ENCODE measurements at regions not wholly inside any gene's neighbourhood (a gene's known extent, or its start where the extent isn't known, plus 50 kb on each side); places are given as distances from the start of the nearest gene placed in this dataset.

DNA sequence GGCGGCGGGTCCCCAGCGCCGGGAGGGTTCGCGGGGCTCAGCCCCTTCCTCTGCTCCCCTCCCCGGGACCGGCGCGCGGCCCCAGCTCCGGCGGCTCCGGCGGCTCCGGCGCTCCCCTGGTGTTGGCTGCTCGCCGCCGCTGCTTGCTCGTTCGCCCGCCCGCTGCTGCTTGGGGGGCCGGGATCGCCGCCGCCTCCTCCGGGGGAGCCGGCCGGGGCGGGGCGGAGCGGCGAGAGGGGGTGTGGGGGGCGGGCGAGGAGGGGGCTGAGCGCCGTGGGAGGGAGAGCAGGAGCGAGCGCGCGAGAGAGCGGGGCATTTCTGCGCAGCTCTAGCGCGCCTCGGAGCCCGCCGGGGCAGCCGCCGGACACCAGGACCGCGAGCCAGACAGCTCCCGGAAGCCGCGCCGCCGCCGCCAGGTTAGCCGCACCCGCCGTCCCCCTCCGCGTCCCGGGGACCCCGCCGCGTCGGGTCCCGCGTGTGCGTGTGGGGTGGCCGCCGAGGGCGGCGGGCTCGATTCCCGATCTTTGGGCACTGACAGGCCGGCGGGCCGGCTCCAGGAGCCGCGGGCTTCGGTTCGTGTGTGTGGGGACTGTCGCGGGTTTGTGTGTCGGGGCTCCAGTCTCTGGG lies 62.0 kb upstream of the EPB41L1 start:
- TF ChIP-seq, protein P1, sequence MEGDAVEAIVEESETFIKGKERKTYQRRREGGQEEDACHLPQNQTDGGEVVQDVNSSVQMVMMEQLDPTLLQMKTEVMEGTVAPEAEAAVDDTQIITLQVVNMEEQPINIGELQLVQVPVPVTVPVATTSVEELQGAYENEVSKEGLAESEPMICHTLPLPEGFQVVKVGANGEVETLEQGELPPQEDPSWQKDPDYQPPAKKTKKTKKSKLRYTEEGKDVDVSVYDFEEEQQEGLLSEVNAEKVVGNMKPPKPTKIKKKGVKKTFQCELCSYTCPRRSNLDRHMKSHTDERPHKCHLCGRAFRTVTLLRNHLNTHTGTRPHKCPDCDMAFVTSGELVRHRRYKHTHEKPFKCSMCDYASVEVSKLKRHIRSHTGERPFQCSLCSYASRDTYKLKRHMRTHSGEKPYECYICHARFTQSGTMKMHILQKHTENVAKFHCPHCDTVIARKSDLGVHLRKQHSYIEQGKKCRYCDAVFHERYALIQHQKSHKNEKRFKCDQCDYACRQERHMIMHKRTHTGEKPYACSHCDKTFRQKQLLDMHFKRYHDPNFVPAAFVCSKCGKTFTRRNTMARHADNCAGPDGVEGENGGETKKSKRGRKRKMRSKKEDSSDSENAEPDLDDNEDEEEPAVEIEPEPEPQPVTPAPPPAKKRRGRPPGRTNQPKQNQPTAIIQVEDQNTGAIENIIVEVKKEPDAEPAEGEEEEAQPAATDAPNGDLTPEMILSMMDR (IDR thresholded peaks at IDR 0.05) = no peak
- H3K36me3 ChIP-seq = no peaks in the 10 kb centered on the region
- H3K27ac ChIP-seq = peak overlapping the region in 6 of 10 donors; percentile 10 to 72 (median 41)
- no peaks in the 10 kb centered on the region for H3K9me3 ChIP-seq
- H3K27me3 ChIP-seq = peaks cover 0 to 56% (median 8%) of the 10 kb centered on the region in 7 donors
- intact Hi-C loops (cut with DNase I) = no loop called here
- 0 to 1% methylated on average over 42 to 85 of the region's 89 CpGs for WGBS, 2 donors
- peak in 7 of 8 donors; percentile 40 to 68 (median 54) for ATAC-seq
- H3K4me3 ChIP-seq = peak overlapping the region; percentile 44 to 85 (median 72)
- H3K4me1 ChIP-seq = peaks cover 0 to 38% (median 25%) of the 10 kb centered on the region in 9 donors
- DNase-seq = peak in 1 of 2 donors; percentile 40

DNA sequence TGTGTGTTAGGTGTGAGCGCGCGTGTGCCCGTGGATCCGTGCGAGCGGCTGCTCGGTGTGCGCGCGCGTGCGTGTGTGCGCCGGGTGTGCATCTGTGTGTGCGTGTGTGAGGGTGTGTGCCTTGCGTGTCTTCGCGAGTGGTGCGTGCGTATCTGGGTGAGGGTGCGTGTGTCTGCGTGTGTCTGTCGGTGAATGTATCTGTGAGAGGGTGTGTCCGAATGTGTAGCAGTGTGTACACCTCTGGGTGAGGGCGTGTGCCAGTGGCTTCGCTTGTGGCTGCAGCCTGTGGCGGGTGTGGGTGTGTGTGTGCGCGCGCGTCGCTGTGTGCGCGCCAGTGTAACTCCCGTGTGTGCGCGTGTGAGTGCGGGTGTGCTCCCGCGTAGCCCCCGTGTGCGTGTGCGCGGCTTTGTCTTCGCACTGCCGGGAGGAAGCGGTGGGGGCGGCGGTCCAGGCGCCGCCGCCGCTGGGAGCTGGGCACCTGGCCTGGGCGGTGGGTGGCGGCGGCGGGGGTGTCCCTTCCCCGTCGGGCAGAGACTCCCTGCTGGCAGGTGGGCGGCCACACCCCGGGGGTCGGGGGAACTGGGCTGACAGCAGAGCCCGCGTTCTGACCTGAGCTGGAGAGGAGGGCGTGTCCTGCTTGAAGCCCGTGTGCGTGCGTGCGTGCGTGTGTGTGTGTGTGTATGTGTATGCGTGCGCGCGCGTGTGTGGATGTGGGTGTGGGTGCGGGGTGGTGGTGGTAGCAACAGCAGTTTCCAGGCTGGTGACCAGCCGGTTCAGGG lies 61.3 kb upstream of the EPB41L1 start:
- H3K27me3 ChIP-seq = peaks cover 0 to 56% (median 8%) of the 10 kb centered on the region in 7 donors
- ATAC-seq (peak; percentile 27 to 67 (median 35)), DNase-seq (peak; percentile 47 to 51)
- intact Hi-C loops (cut with DNase I) = no loop called here
- 0 to 1% methylated on average over 77 to 78 of the region's 78 CpGs for WGBS, 2 donors
- TF ChIP-seq, protein P1 (IDR thresholded peaks at IDR 0.05) = no peak
- no peaks in the 10 kb centered on the region for H3K36me3 ChIP-seq
- peak overlapping the region; percentile 44 to 85 (median 72) for H3K4me3 ChIP-seq
- H3K9me3 ChIP-seq = no peaks in the 10 kb centered on the region
- peak overlapping the region in 7 of 10 donors; percentile 10 to 72 (median 59) for H3K27ac ChIP-seq
- H3K4me1 ChIP-seq = peaks cover 6 to 45% (median 32%) of the 10 kb centered on the region in 9 donors

DNA sequence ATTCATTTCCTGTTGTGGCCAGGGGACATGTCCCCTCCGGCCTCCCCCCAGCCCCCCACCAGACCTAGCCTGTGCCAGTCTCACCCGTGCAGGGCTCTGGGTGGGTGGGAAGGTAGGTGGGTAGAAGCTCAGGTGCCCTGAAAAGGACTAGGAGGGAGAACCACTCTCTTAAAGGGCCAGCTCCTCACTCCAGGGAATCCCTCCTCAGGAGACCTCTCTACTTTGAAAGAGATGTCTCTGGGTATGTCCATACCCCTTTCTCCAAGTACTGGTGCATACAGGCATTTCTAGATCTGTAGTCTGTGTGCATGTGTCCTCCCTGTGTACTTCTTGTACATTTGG lies 60.8 kb upstream of the EPB41L1 start:
- DNase-seq = no peak
- peak in 4 of 8 donors; percentile 4 to 24 (median 14) for ATAC-seq
- Histone ChIP-seq H3K27ac (peak overlapping the region in 8 of 10 donors; percentile 4 to 72 (median 55)), H3K27me3 (peaks cover 0 to 56% (median 8%) of the 10 kb centered on the region in 7 donors), H3K36me3 (no peaks in the 10 kb centered on the region), H3K9me3 (no peaks in the 10 kb centered on the region), H3K4me3 (peak overlapping the region in 9 of 10 donors; percentile 63 to 85 (median 73)), H3K4me1 (peaks cover 7 to 50% (median 37%) of the 10 kb centered on the region in 9 donors)
- intact Hi-C loops (cut with DNase I) = loop anchor here in 1 of 10 donors (2.0 kb wide), 1 partner anchor 69 kb away; no protein-coding TSS in a partner anchor
- TF ChIP-seq, protein P1 (IDR thresholded peaks at IDR 0.05) = no peak
- 0 to 2% methylated on average over 2 of the region's 2 CpGs for WGBS, 2 donors

DNA sequence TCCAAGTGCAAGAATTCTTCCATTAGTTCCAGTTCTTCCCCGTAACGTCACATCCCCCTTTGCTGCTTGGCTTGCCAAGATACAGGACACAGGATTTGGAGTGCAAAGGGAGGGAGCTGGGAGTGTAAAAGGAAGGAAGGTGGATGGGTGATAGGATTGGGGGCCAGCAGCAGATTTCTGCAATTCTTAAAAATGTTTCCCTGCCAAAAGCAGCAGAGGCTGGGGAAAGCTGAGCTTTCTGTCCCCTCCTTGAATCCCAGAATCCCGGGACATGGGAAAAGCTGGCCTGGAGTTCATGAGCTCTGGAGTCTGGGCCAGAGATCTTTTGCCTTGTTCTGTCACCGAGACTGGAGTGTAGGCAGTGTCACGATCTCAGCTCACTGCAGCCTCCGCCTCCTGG lies 60.0 kb upstream of the EPB41L1 start:
- intact Hi-C loops (cut with DNase I) = loop anchor here in 1 of 10 donors (2.0 kb wide), 1 partner anchor 70 kb away; no protein-coding TSS in a partner anchor
- DNase-seq (peak in 1 of 2 donors; percentile 42), ATAC-seq (peak in 7 of 8 donors; percentile 8 to 78 (median 57))
- Histone ChIP-seq H3K4me3 (peak overlapping the region in 9 of 10 donors; percentile 63 to 85 (median 73)), H3K27me3 (peaks cover 0 to 55% (median 8%) of the 10 kb centered on the region in 7 donors), H3K9me3 (no peaks in the 10 kb centered on the region), H3K36me3 (no peaks in the 10 kb centered on the region), H3K27ac (peak overlapping the region in 7 of 10 donors; percentile 23 to 72 (median 59)), H3K4me1 (peaks cover 7 to 54% (median 37%) of the 10 kb centered on the region in 9 donors)
- TF ChIP-seq, protein P1 (IDR thresholded peaks at IDR 0.05) = no peak
- 32 to 44% methylated on average over 6 of the region's 6 CpGs for WGBS, 2 donors
